ENCODE measurements at regions not wholly inside any gene's neighbourhood (a gene's known extent, or its start where the extent isn't known, plus 50 kb on each side); places are given as distances from the start of the nearest gene placed in this dataset.
A peak's percentile ranks its signal among the peaks of the same experiment; 100 is the strongest.

DNA sequence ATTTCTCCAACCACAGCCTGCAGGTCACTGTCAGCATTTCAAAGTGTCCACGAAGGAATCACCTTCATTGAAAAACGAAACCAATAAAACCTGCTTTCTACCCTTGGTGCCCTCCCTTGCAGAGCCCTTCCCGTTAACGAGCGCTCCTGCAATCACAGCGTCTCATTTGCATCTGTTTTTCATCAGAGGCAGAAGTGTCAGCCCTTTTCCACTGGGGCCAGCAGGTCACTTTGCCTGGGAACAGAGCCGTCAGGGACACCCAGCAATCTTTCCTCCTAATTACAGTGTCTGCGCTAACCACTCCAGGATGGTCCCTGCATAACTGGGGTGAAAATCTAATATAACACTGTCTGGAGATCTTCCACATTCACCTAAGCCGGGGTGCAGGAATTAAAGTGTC is 85.3 kb downstream of the PSMG1 start:
- H3K4ac ChIP-seq (ENCODE audit: low read depth, low read length) = peak overlapping the region; percentile 3; the same call in 1 of the 2 replicates
- BruUV-seq (replicated peaks) = no TSS peak
- no peaks in the 10 kb centered on the region for H3K79me1 ChIP-seq (ENCODE audit: low read depth in 1 of 2, low read length in 2 of 2)
- WGBS, 2 experiments (ENCODE audit: extremely low coverage in 2 of 2, insufficient read length in 1 of 2) = 75% methylated on average over 7 of the region's 9 CpGs; no CpG with 5 or more reads in 1 of the 2 experiments
- no peak overlapping the region for H3K14ac ChIP-seq (replicated peaks; ENCODE audit: low read depth, low read length)
- H2BK5ac ChIP-seq (ENCODE audit: low read depth, low read length, poor library complexity, severe bottlenecking) = no peak overlapping the region
- H3K27ac ChIP-seq (ENCODE audit: insufficient read depth, low read length) = no peak overlapping the region
- ATAC-seq (ENCODE audit: low read depth) = no peak
- no peaks in the 10 kb centered on the region for H3K36me3 ChIP-seq (ENCODE audit: control insufficient read depth, insufficient read depth, low read length)
- no peak overlapping the region for H2AFZ ChIP-seq (replicated peaks; ENCODE audit: low read length, poor library complexity)
- H3K18ac ChIP-seq (ENCODE audit: low read depth, low read length) = no peak overlapping the region
- in situ Hi-C loops (cut with MboI; ENCODE audit: low sequenced_read_pairs) = no loop called here
- no peak overlapping the region for H2AK9ac ChIP-seq (replicated peaks; ENCODE audit: low read depth, low read length, poor library complexity)
- no peak overlapping the region for H3K23ac ChIP-seq (ENCODE audit: low read depth, low read length)
- intact Hi-C loops (cut with micrococcal nuclease) = no loop called here
- no peaks in the 10 kb centered on the region; the same call in 1 of the 2 replicates for H3K27me3 ChIP-seq (ENCODE audit: control insufficient read depth, insufficient read depth, low read length)
- no peak overlapping the region for H3K56ac ChIP-seq (ENCODE audit: extremely low read depth, insufficient read depth, low read length)
- no peak overlapping the region for H3K4me2 ChIP-seq (ENCODE audit: low read depth, low read length)
- peaks cover 10% of the 10 kb centered on the region for H3K4me1 ChIP-seq (ENCODE audit: control insufficient read depth, insufficient read depth, low read length)
- no peaks in the 10 kb centered on the region; the same call in 1 of the 2 replicates for H3K9me3 ChIP-seq (ENCODE audit: control insufficient read depth, insufficient read depth, low read length)
- H3K4me3 ChIP-seq (ENCODE audit: insufficient read depth, low read depth, low read length) = no peak overlapping the region
- H4K91ac ChIP-seq (ENCODE audit: insufficient read depth, low read depth, low read length) = no peak overlapping the region; the same call in 1 of the 2 replicates
- no peak overlapping the region for H2BK15ac ChIP-seq (ENCODE audit: low read depth, low read length)
- no peak overlapping the region for H4K8ac ChIP-seq (ENCODE audit: low read depth in 2 of 2, low read length in 2 of 2)
- H3K9ac ChIP-seq (ENCODE audit: low read depth, low read length) = no peak overlapping the region
- H2BK120ac ChIP-seq (ENCODE audit: low read depth, low read length) = no peak overlapping the region
- CTCF ChIA-PET = no interaction called here
- TF ChIP-seq NFE2L2 (IDR thresholded peaks at IDR 0.05; ENCODE audit: low read depth, low read length) (no peak), POLR2A (IDR thresholded peaks at IDR 0.05; ENCODE audit: low read depth, low read length) (no peak), RAD21 (IDR thresholded peaks at IDR 0.05; ENCODE audit: low read length) (no peak), RFX5 (IDR thresholded peaks at IDR 0.05; ENCODE audit: low read depth, low read length) (no peak), CEBPB (IDR thresholded peaks at IDR 0.05; ENCODE audit: low read depth, low read length) (no peak), CHD1 (IDR thresholded peaks at IDR 0.05; ENCODE audit: low read depth, low read length) (no peak), MXI1 (IDR thresholded peaks at IDR 0.05; ENCODE audit: borderline replicate concordance, low read depth, low read length) (no peak), MAZ (IDR thresholded peaks at IDR 0.05; ENCODE audit: borderline replicate concordance, low read depth, low read length) (no peak), SMC3 (IDR thresholded peaks at IDR 0.05; ENCODE audit: low read depth, low read length) (no peak), BHLHE40 (IDR thresholded peaks at IDR 0.05; ENCODE audit: low read depth, low read length) (no peak), RCOR1 (IDR thresholded peaks at IDR 0.05; ENCODE audit: insufficient replicate concordance, low read length) (no peak), FOS (IDR thresholded peaks at IDR 0.05; ENCODE audit: low read depth, low read length) (no peak), MAFK (IDR thresholded peaks at IDR 0.05; ENCODE audit: low read depth, low read length) (no peak)
- TF ChIP-seq, protein P1, sequence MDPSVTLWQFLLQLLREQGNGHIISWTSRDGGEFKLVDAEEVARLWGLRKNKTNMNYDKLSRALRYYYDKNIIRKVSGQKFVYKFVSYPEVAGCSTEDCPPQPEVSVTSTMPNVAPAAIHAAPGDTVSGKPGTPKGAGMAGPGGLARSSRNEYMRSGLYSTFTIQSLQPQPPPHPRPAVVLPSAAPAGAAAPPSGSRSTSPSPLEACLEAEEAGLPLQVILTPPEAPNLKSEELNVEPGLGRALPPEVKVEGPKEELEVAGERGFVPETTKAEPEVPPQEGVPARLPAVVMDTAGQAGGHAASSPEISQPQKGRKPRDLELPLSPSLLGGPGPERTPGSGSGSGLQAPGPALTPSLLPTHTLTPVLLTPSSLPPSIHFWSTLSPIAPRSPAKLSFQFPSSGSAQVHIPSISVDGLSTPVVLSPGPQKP (IDR thresholded peaks at IDR 0.05; ENCODE audit: borderline replicate concordance, low read depth, low read length) = no peak
- TF ChIP-seq, protein P2, sequence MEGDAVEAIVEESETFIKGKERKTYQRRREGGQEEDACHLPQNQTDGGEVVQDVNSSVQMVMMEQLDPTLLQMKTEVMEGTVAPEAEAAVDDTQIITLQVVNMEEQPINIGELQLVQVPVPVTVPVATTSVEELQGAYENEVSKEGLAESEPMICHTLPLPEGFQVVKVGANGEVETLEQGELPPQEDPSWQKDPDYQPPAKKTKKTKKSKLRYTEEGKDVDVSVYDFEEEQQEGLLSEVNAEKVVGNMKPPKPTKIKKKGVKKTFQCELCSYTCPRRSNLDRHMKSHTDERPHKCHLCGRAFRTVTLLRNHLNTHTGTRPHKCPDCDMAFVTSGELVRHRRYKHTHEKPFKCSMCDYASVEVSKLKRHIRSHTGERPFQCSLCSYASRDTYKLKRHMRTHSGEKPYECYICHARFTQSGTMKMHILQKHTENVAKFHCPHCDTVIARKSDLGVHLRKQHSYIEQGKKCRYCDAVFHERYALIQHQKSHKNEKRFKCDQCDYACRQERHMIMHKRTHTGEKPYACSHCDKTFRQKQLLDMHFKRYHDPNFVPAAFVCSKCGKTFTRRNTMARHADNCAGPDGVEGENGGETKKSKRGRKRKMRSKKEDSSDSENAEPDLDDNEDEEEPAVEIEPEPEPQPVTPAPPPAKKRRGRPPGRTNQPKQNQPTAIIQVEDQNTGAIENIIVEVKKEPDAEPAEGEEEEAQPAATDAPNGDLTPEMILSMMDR (conservative IDR thresholded peaks at IDR 0.05; ENCODE audit: low read depth, low read length) = no peak
- TF ChIP-seq, protein P3, sequence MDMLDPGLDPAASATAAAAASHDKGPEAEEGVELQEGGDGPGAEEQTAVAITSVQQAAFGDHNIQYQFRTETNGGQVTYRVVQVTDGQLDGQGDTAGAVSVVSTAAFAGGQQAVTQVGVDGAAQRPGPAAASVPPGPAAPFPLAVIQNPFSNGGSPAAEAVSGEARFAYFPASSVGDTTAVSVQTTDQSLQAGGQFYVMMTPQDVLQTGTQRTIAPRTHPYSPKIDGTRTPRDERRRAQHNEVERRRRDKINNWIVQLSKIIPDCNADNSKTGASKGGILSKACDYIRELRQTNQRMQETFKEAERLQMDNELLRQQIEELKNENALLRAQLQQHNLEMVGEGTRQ (IDR thresholded peaks at IDR 0.05; ENCODE audit: low read depth, low read length) = no peak
- H3K9me1 ChIP-seq (ENCODE audit: insufficient read depth, low read length) = peaks cover 5% of the 10 kb centered on the region
- DNase-seq = no peak
- POLR2A ChIA-PET (ENCODE audit: unreplicated experiment) = no interaction called here
- H4K20me1 ChIP-seq (ENCODE audit: insufficient read depth, low read length) = no peaks in the 10 kb centered on the region
- H4K5ac ChIP-seq (ENCODE audit: low read depth, low read length) = no peak overlapping the region
- H2AK5ac ChIP-seq (ENCODE audit: low read depth, low read length) = 0 out of 2 replicates have a peak overlapping the region, but pooled peaks have one; percentile 33
- dilution Hi-C loops (cut with HindIII; ENCODE audit: low sequenced_read_pairs, unreplicated experiment) = no loop called here
- no peak overlapping the region for H2BK20ac ChIP-seq (ENCODE audit: low read depth, low read length)
